HFFc6 (cell line): ENCODE measurements at regions not wholly inside any gene's neighbourhood (a gene's known extent, or its start where the extent isn't known, plus 50 kb on each side); places are given as distances from the start of the nearest gene placed in this dataset.

Experiments used
- DNase-seq: peaks from one replicate; pipeline ENCODE4 v3.0.0-alpha.2; 2018
- H3K27ac Mint-ChIP-seq: 2 replicates; pipeline ENCODE4 v1.8.0; 2020; ENCODE audit warnings: mild to moderate bottlenecking, mixed read lengths
- H3K27me3 Mint-ChIP-seq: 2 replicates; pipeline ENCODE4 v1.8.0; 2021; ENCODE audit warnings: mild to moderate bottlenecking, moderate library complexity, mixed read lengths; ENCODE audit not compliant: insufficient read depth
- H3K36me3 Mint-ChIP-seq: 2 replicates; pipeline ENCODE4 v1.8.0; 2021; ENCODE audit warnings: low read depth, mixed read lengths
- H3K4me1 Mint-ChIP-seq: 2 replicates; pipeline ENCODE4 v1.8.0; 2020; ENCODE audit warnings: low read depth, mixed read lengths
- H3K4me3 Mint-ChIP-seq: 2 replicates; pipeline ENCODE4 v1.8.0; 2020; ENCODE audit warnings: mild to moderate bottlenecking, moderate library complexity, mixed read lengths
- H3K9me3 Mint-ChIP-seq: 2 replicates; pipeline ENCODE4 v1.8.0; 2020; ENCODE audit warnings: mild to moderate bottlenecking, mixed read lengths
- TF ChIP-seq, protein P1 (sequence below): fragments of 200-600 bp; sonication (generic); IDR thresholded peaks from 2 replicates; pipeline ENCODE4 v1.5.0; 2021; ENCODE audit warnings: antibody characterized with exemption, mild to moderate bottlenecking

GRCh38 chr2:183283209-183283608 lies 159.0 kb downstream of the NUP35 start:
- TF ChIP-seq, protein P1, sequence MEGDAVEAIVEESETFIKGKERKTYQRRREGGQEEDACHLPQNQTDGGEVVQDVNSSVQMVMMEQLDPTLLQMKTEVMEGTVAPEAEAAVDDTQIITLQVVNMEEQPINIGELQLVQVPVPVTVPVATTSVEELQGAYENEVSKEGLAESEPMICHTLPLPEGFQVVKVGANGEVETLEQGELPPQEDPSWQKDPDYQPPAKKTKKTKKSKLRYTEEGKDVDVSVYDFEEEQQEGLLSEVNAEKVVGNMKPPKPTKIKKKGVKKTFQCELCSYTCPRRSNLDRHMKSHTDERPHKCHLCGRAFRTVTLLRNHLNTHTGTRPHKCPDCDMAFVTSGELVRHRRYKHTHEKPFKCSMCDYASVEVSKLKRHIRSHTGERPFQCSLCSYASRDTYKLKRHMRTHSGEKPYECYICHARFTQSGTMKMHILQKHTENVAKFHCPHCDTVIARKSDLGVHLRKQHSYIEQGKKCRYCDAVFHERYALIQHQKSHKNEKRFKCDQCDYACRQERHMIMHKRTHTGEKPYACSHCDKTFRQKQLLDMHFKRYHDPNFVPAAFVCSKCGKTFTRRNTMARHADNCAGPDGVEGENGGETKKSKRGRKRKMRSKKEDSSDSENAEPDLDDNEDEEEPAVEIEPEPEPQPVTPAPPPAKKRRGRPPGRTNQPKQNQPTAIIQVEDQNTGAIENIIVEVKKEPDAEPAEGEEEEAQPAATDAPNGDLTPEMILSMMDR = no peak
- H3K36me3 Mint-ChIP-seq = peaks cover 13% of the 10 kb centered on the region; the same call in 1 of the 2 replicates
- no peak overlapping the region for H3K27ac Mint-ChIP-seq
- DNase-seq = no peak
- peaks cover 18% of the 10 kb centered on the region for H3K4me1 Mint-ChIP-seq
- H3K27me3 Mint-ChIP-seq = peaks cover 1% of the 10 kb centered on the region; the same call in 1 of the 2 replicates
- H3K4me3 Mint-ChIP-seq = no peak overlapping the region
- H3K9me3 Mint-ChIP-seq = peaks cover 22% of the 10 kb centered on the region

- peak overlapping the region; percentile 75 for H3K4me3 Mint-ChIP-seq
- peaks cover 13% of the 10 kb centered on the region; the same call in 1 of the 2 replicates for H3K36me3 Mint-ChIP-seq
- TF ChIP-seq, protein P1 = no peak
- H3K9me3 Mint-ChIP-seq = peaks cover 22% of the 10 kb centered on the region
- peak overlapping the region; percentile 88 for H3K27ac Mint-ChIP-seq
- peaks cover 1% of the 10 kb centered on the region; the same call in 1 of the 2 replicates for H3K27me3 Mint-ChIP-seq
- peak; percentile 87 for DNase-seq
- H3K4me1 Mint-ChIP-seq = peaks cover 18% of the 10 kb centered on the region
Observed at GRCh38 chr2:183284606-183285005, 160.4 kb downstream of the NUP35 start.

GRCh38 chr2:183291436-183291835 lies 167.2 kb downstream of the NUP35 start:
- H3K27me3 Mint-ChIP-seq = peaks cover 9% of the 10 kb centered on the region

GRCh38 chr2:183292028-183292427 lies 167.8 kb downstream of the NUP35 start:
- H3K27me3 Mint-ChIP-seq = peaks cover 10% of the 10 kb centered on the region
- H3K9me3 Mint-ChIP-seq = no peaks in the 10 kb centered on the region
- DNase-seq = no peak
- H3K4me3 Mint-ChIP-seq = no peak overlapping the region
- H3K36me3 Mint-ChIP-seq = no peaks in the 10 kb centered on the region
- H3K27ac Mint-ChIP-seq = no peak overlapping the region
- TF ChIP-seq, protein P1 = no peak
- no peaks in the 10 kb centered on the region for H3K4me1 Mint-ChIP-seq

More at GRCh38 chr2:183291436-183291835, 167.2 kb downstream of the NUP35 start:
- TF ChIP-seq, protein P1 = no peak
- Mint-ChIP-seq H3K4me3 (no peak overlapping the region), H3K27ac (no peak overlapping the region), H3K9me3 (no peaks in the 10 kb centered on the region), H3K4me1 (no peaks in the 10 kb centered on the region; the same call in 1 of the 2 replicates), H3K36me3 (no peaks in the 10 kb centered on the region)
- no peak for DNase-seq

GRCh38 chr2:183339311-183339710 lies 215.1 kb downstream of the NUP35 start:
- TF ChIP-seq, protein P1 = no peak
- H3K4me3 Mint-ChIP-seq = no peak overlapping the region
- H3K27ac Mint-ChIP-seq = no peak overlapping the region
- no peaks in the 10 kb centered on the region for H3K36me3 Mint-ChIP-seq
- no peaks in the 10 kb centered on the region; the same call in 1 of the 2 replicates for H3K9me3 Mint-ChIP-seq
- no peak for DNase-seq
- no peaks in the 10 kb centered on the region; the same call in 1 of the 2 replicates for H3K27me3 Mint-ChIP-seq
- H3K4me1 Mint-ChIP-seq = no peaks in the 10 kb centered on the region
